NCI-H187 treated with DMSO at 0.1 percent for 48 hours (cell line): ENCODE measurements at regions not wholly inside any gene's neighbourhood (a gene's known extent, or its start where the extent isn't known, plus 50 kb on each side); places are given as distances from the start of the nearest gene placed in this dataset.

Source experiments
- DNase-seq: peaks from one replicate; lab custom pipeline; 2025; lab: John Stamatoyannopoulos, UW

GRCh38 chr10:57786850-57787750 lies 480.6 kb downstream of the IPMK start:
- DNase-seq = no peak

GRCh38 chr10:57786331-57786730 lies 481.4 kb downstream of the IPMK start:
- DNase-seq = no peak

GRCh38 chr10:57785546-57785945 lies 482.1 kb downstream of the IPMK start:
- no peak for DNase-seq

- no peak for DNase-seq
Measured at GRCh38 chr10:57785068-57785467, 482.6 kb downstream of the IPMK start.

DNA sequence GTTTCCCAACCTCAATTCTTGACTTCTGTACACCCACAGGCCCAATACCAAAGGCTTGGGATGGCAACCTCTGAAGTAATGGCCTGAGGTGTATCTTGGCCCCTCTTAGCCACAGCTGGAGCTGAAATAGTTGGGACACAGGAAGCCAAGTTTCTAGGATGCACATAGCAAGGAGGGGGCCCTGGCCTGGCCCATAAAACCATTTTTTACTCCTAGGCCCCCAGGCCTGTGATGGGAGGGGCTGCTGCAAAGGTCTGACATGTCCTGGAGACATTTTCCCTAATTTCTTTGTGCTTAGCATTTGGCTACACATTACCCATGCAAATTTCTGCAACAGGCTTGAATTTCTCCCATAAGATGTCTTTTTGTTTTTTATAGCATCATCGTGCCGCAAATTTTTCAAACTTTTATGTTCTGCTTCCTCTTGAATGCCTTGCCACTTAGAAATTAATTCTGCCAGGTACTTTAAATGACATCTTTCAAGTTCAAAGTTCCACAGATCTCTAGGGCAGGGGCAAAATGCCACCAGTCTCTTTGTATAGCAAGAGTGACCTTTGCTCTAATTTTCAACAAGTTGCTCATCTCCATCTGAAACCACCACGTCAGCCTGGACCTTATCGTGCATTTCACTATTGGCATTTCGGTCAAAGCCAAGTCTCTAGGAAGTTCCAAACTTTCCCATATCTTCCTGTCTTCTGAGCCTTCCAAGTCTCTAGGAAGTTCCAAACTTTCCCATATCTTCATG lies 490.8 kb downstream of the IPMK start:
- no peak for DNase-seq

GRCh38 chr10:57775250-57775649 lies 492.4 kb downstream of the IPMK start:
- no peak for DNase-seq

DNA sequence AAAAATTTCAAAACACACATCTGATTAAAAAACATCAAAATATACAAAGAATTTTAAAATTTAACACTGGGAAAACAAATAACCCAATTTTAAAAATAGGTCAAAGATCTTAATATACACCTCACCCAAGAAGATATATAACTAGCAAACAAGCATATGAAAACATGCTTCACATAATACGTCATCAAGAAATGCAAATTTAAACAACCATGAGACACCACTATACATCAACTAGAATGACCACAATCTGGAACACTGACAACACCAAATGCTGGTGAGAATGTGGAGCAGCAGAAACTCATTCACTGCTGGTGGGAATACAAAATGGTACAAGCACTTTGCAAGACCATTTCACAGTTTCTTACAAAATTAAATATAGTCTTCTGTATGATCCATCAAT lies 498.4 kb downstream of the IPMK start:
- DNase-seq = no peak

DNA sequence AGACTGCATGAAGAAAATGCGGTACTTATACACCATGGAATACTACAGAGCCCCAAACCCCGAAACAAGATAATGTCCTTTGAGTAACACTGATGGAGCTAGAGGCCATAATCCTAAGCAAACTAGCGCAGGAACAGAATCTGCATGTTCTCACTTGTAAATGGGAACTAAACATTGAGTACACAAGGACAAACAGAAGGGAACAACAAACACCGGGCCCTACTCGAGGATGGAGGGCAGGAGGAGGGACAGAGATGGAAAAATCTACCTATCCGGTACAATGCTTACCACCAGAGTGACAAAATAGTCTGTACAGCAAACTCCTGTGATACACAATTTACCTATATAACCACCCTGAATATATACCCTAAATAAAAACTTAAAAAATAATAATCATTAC lies 507.9 kb downstream of the IPMK start:
- DNase-seq = no peak

- DNase-seq = no peak
Measured at GRCh38 chr10:57754803-57755202, 512.9 kb downstream of the IPMK start.

GRCh38 chr10:57743711-57744110 lies 524.0 kb downstream of the IPMK start:
- no peak for DNase-seq

DNA sequence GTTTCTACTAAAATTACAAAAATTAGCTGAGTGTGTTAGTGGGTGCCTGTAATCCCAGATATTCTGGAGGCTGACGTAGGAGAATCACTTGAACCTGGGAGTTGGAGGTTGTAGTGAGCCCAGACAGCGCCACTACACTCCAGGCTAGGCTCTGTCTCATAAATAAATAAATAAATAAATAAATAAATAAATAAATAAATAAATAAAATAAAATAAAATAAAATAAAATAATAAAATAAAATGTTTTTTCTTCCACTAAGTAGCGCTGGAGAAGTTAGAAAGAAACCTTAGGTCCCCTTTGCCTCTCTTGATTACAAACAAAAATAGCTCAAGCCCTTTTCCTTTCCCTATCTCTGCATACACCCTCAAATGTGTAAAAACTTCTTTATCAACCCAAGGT lies 525.9 kb downstream of the IPMK start:
- DNase-seq = no peak

GRCh38 chr10:57723305-57723704 lies 544.4 kb downstream of the IPMK start:
- DNase-seq = no peak

GRCh38 chr10:57716884-57717283 lies 550.8 kb downstream of the IPMK start:
- DNase-seq = no peak

DNA sequence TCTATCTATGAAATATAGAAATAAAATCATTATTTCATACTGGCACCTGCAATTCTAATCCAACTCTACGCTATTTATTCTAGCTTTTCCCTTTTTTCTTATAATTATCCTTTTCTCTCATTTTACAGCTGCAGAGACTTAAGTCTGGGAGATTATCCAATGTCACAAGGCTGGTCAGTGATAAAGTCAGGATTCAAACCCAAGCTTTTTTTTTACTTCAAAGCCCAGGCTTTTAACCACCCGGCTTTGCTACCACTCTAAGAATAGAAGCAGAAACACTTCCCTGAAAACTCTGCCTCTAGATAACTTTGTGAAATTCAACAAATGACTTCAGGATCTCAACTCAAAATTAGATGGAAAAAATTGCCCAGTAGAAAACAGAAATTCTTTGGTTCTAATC lies 552.5 kb downstream of the IPMK start:
- no peak for DNase-seq

DNA sequence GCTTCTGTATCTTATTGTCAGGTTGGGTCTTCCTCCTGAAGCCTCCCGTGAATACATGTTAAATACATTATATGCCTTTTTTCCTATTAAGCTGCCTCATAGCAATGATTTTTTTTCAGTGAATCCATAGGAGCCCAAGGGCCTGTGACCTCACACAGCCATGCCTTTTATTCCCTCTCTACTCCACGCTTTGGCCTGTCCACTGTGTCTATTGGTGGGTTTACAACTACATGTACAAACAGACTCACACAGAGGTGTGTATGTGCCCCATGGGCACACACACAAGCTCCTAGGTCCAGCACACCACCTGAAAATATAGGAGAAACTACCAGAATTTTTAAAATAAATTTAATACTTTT lies 560.4 kb downstream of the IPMK start:
- no peak for DNase-seq

GRCh38 chr10:57706576-57707299 lies 561.0 kb downstream of the IPMK start:
- no peak for DNase-seq

GRCh38 chr10:57706016-57706415 lies 561.7 kb downstream of the IPMK start:
- DNase-seq = no peak

- DNase-seq = no peak
Measured at GRCh38 chr10:57699944-57700343, 567.8 kb downstream of the IPMK start.

GRCh38 chr10:57696641-57697040 lies 571.1 kb downstream of the IPMK start:
- DNase-seq = no peak

DNA sequence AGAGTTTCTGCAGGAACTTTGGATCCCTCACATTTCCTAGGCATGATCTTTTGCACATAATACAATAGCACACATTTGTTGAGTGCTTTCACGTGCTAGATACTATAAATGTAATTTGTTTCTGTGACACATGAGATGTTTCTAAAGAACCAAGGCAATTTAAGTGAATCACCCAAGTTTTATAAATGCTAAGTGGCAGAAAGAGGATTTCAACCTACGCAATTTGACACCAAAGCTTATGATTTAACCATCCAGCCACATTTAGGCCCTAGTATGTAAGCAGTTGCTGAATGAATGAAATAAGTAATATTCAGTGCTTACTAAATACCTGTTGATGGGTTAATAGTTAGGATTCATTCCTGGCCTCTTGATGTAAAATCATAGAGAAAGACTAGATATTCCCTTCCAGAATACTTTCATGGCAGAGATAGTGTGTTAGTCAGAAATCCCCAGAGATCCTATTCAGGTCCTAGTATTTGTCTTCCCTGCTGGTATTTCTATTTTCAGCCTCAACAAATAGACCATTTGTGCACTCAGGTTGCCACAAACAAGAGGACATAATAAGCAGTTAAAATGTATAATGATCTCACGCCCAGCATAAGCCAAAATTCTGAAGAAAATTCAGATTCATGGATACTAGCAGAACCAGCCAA lies 572.6 kb downstream of the IPMK start:
- no peak for DNase-seq

DNA sequence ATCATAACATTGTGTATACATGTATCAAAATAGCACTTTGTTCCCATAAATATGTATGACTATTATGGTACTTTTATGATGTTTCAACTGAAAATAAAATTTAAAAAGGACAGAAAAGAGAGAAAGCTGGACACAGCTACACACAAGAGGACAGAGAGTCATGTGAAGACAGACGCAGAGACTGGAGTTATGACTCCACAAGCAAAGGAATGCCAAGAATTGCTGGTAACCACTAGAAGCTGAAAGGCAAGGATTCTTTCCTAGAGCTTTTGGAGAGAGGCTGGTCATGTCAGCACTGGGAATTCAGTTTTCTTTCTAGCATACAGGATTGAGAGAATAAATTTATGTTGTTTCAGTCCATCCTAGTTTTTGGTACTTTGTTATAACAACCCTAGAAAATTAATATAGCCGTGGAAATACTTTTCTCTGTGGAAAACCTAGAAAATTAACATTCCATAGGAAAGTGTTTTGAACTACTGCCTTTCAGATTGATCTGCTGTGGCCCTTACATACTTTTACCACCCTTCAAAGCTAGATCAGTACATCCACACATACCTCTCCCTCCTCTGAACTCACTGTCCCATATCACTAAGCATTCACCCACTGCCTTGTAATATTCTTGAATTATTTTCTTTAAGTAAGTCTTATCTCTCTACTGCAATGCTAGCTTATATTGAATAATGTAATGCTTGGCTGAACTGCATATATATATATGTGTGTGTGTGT lies 575.3 kb downstream of the IPMK start:
- no peak for DNase-seq
